ENCODE measurements at regions not wholly inside any gene's neighbourhood (a gene's known extent, or its start where the extent isn't known, plus 50 kb on each side); places are given as distances from the start of the nearest gene placed in this dataset.

GRCh38 chr5:174177976-174178605, 132.6 kb downstream of the NSG2 start:
- DNase-seq (ENCODE audit: insufficient read length), result no peak
- no peak for FAIRE-seq
- no peak for TF ChIP-seq POLR2A (IDR thresholded peaks at IDR 0.05; ENCODE audit: low read depth, low read length)
- no peak for TF ChIP-seq TAF1 (IDR thresholded peaks at IDR 0.05; ENCODE audit: borderline replicate concordance, low read depth, low read length)
- no peak for TF ChIP-seq POLR2AphosphoS5 (IDR thresholded peaks at IDR 0.05; ENCODE audit: low read depth, low read length)

- TF ChIP-seq POLR2AphosphoS5 (IDR thresholded peaks at IDR 0.05; ENCODE audit: low read depth, low read length), result no peak
- no peak for TF ChIP-seq POLR2A (IDR thresholded peaks at IDR 0.05; ENCODE audit: low read depth, low read length)
- TF ChIP-seq TAF1 (IDR thresholded peaks at IDR 0.05; ENCODE audit: borderline replicate concordance, low read depth, low read length), result no peak
- FAIRE-seq (no peak), DNase-seq (ENCODE audit: insufficient read length) (no peak)
Observed at GRCh38 chr5:174180639-174181038, 135.1 kb downstream of the NSG2 start.

GRCh38 chr5:174182111-174182510, 136.6 kb downstream of the NSG2 start:
- FAIRE-seq (no peak), DNase-seq (ENCODE audit: insufficient read length) (no peak)
- no peak for TF ChIP-seq POLR2AphosphoS5 (IDR thresholded peaks at IDR 0.05; ENCODE audit: low read depth, low read length)
- no peak for TF ChIP-seq TAF1 (IDR thresholded peaks at IDR 0.05; ENCODE audit: borderline replicate concordance, low read depth, low read length)
- TF ChIP-seq POLR2A (IDR thresholded peaks at IDR 0.05; ENCODE audit: low read depth, low read length), result no peak

GRCh38 chr5:174183701-174184100, 138.2 kb downstream of the NSG2 start:
- no peak for FAIRE-seq
- TF ChIP-seq POLR2A (IDR thresholded peaks at IDR 0.05; ENCODE audit: low read depth, low read length), result no peak
- no peak for TF ChIP-seq POLR2AphosphoS5 (IDR thresholded peaks at IDR 0.05; ENCODE audit: low read depth, low read length)
- TF ChIP-seq TAF1 (IDR thresholded peaks at IDR 0.05; ENCODE audit: borderline replicate concordance, low read depth, low read length), result no peak
- DNase-seq (ENCODE audit: insufficient read length), result no peak

- TF ChIP-seq TAF1 (IDR thresholded peaks at IDR 0.05; ENCODE audit: borderline replicate concordance, low read depth, low read length), result no peak
- no peak for TF ChIP-seq POLR2AphosphoS5 (IDR thresholded peaks at IDR 0.05; ENCODE audit: low read depth, low read length)
- no peak for TF ChIP-seq POLR2A (IDR thresholded peaks at IDR 0.05; ENCODE audit: low read depth, low read length)
- no peak for DNase-seq (ENCODE audit: insufficient read length)
- no peak for FAIRE-seq
Observed at GRCh38 chr5:174185506-174185905, 140.0 kb downstream of the NSG2 start.

GRCh38 chr5:174186096-174186695, 140.7 kb downstream of the NSG2 start:
- no peak for TF ChIP-seq TAF1 (IDR thresholded peaks at IDR 0.05; ENCODE audit: borderline replicate concordance, low read depth, low read length)
- no peak for TF ChIP-seq POLR2AphosphoS5 (IDR thresholded peaks at IDR 0.05; ENCODE audit: low read depth, low read length)
- TF ChIP-seq POLR2A (IDR thresholded peaks at IDR 0.05; ENCODE audit: low read depth, low read length), result no peak
- no peak for DNase-seq (ENCODE audit: insufficient read length)
- FAIRE-seq, result no peak

- FAIRE-seq (no peak), DNase-seq (ENCODE audit: insufficient read length) (no peak)
- TF ChIP-seq TAF1 (IDR thresholded peaks at IDR 0.05; ENCODE audit: borderline replicate concordance, low read depth, low read length), result no peak
- TF ChIP-seq POLR2AphosphoS5 (IDR thresholded peaks at IDR 0.05; ENCODE audit: low read depth, low read length), result no peak
- TF ChIP-seq POLR2A (IDR thresholded peaks at IDR 0.05; ENCODE audit: low read depth, low read length), result no peak
Observed at GRCh38 chr5:174187001-174187400, 141.5 kb downstream of the NSG2 start.

- FAIRE-seq (no peak), DNase-seq (ENCODE audit: insufficient read length) (no peak)
- TF ChIP-seq TAF1 (IDR thresholded peaks at IDR 0.05; ENCODE audit: borderline replicate concordance, low read depth, low read length), result no peak
Observed at GRCh38 chr5:174187481-174187880, 142.0 kb downstream of the NSG2 start.

- DNase-seq (ENCODE audit: insufficient read length) (no peak), FAIRE-seq (no peak)
- TF ChIP-seq POLR2AphosphoS5 (IDR thresholded peaks at IDR 0.05; ENCODE audit: low read depth, low read length) (no peak), POLR2A (IDR thresholded peaks at IDR 0.05; ENCODE audit: low read depth, low read length) (peak; percentile 39; the same call in 1 of the 2 replicates)
Observed at GRCh38 chr5:174188295-174188694, 142.8 kb downstream of the NSG2 start.

- DNase-seq (ENCODE audit: insufficient read length) (no peak), FAIRE-seq (no peak)
- TF ChIP-seq POLR2AphosphoS5 (IDR thresholded peaks at IDR 0.05; ENCODE audit: low read depth, low read length) (no peak), TAF1 (IDR thresholded peaks at IDR 0.05; ENCODE audit: borderline replicate concordance, low read depth, low read length) (no peak), POLR2A (IDR thresholded peaks at IDR 0.05; ENCODE audit: low read depth, low read length) (no peak)
Observed at GRCh38 chr5:174189654-174190541, 144.4 kb downstream of the NSG2 start.

- FAIRE-seq (no peak), DNase-seq (ENCODE audit: insufficient read length) (no peak)
- TF ChIP-seq POLR2AphosphoS5 (IDR thresholded peaks at IDR 0.05; ENCODE audit: low read depth, low read length) (no peak), TAF1 (IDR thresholded peaks at IDR 0.05; ENCODE audit: borderline replicate concordance, low read depth, low read length) (no peak), POLR2A (IDR thresholded peaks at IDR 0.05; ENCODE audit: low read depth, low read length) (no peak)
Observed at GRCh38 chr5:174191076-174191475, 145.6 kb downstream of the NSG2 start.

Data from GM12892 (cell line).